ENCODE measurements at regions not wholly inside any gene's neighbourhood (a gene's known extent, or its start where the extent isn't known, plus 50 kb on each side); places are given as distances from the start of the nearest gene placed in this dataset.

GRCh38 chr13:106688940-106689339 lies 121.0 kb upstream of the ARGLU1 start:
- H3K4me3 ChIP-seq (replicated peaks; ENCODE audit: low read depth, low read length) = no peak overlapping the region
- TF ChIP-seq CTCF (IDR thresholded peaks at IDR 0.05; ENCODE audit: low read depth, low read length, missing control alignments) = no peak
- DNase-seq (ENCODE audit: extremely low read depth, low read depth) = no peak

- no peak for DNase-seq (ENCODE audit: extremely low read depth, low read depth)
- TF ChIP-seq CTCF (IDR thresholded peaks at IDR 0.05; ENCODE audit: low read depth, low read length, missing control alignments) = no peak
- no peak overlapping the region for H3K4me3 ChIP-seq (replicated peaks; ENCODE audit: low read depth, low read length)
Measured at GRCh38 chr13:106686163-106686562, 118.2 kb upstream of the ARGLU1 start.

GRCh38 chr13:106685143-106685542 lies 117.2 kb upstream of the ARGLU1 start:
- no peak for DNase-seq (ENCODE audit: extremely low read depth, low read depth)
- H3K4me3 ChIP-seq (replicated peaks; ENCODE audit: low read depth, low read length) = no peak overlapping the region
- no peak for TF ChIP-seq CTCF (IDR thresholded peaks at IDR 0.05; ENCODE audit: low read depth, low read length, missing control alignments)

GRCh38 chr13:106683918-106684317 lies 116.0 kb upstream of the ARGLU1 start:
- H3K4me3 ChIP-seq (replicated peaks; ENCODE audit: low read depth, low read length) = no peak overlapping the region
- no peak for TF ChIP-seq CTCF (IDR thresholded peaks at IDR 0.05; ENCODE audit: low read depth, low read length, missing control alignments)
- DNase-seq (ENCODE audit: extremely low read depth, low read depth) = no peak

GRCh38 chr13:106683179-106683578 lies 115.2 kb upstream of the ARGLU1 start:
- TF ChIP-seq CTCF (IDR thresholded peaks at IDR 0.05; ENCODE audit: low read depth, low read length, missing control alignments) = no peak
- no peak overlapping the region for H3K4me3 ChIP-seq (replicated peaks; ENCODE audit: low read depth, low read length)
- no peak for DNase-seq (ENCODE audit: extremely low read depth, low read depth)

GRCh38 chr13:106681997-106682396 lies 114.1 kb upstream of the ARGLU1 start:
- H3K4me3 ChIP-seq (replicated peaks; ENCODE audit: low read depth, low read length) = no peak overlapping the region
- no peak for TF ChIP-seq CTCF (IDR thresholded peaks at IDR 0.05; ENCODE audit: low read depth, low read length, missing control alignments)
- no peak for DNase-seq (ENCODE audit: extremely low read depth, low read depth)

GRCh38 chr13:106681536-106681935 lies 113.6 kb upstream of the ARGLU1 start:
- no peak overlapping the region for H3K4me3 ChIP-seq (replicated peaks; ENCODE audit: low read depth, low read length)
- DNase-seq (ENCODE audit: extremely low read depth, low read depth) = no peak
- no peak for TF ChIP-seq CTCF (IDR thresholded peaks at IDR 0.05; ENCODE audit: low read depth, low read length, missing control alignments)
